Mesenchymal stem cell (in vitro differentiated cells and primary cell): ENCODE measurements at regions not wholly inside any gene's neighbourhood (a gene's known extent, or its start where the extent isn't known, plus 50 kb on each side); places are given as distances from the start of the nearest gene placed in this dataset.
A peak's percentile ranks its signal among the peaks of the same experiment; 100 is the strongest.

ENCODE experiments used
- DNase-seq: peaks from one replicate; pipeline ENCODE4 v3.0.0-alpha.2; 2013
- H2AFZ ChIP-seq: one replicate; pipeline ENCODE4 v1.6.1; 2013; ENCODE audit warnings: low read depth, mild to moderate bottlenecking, control low read depth, inconsistent platforms, low read length, moderate library complexity
- H2AK5ac ChIP-seq: 2 replicates; pipeline ENCODE4 v1.6.1; 2013; ENCODE audit warnings: low read length, moderate library complexity, mild to moderate bottlenecking, inconsistent platforms; ENCODE audit not compliant: severe bottlenecking
- H2BK120ac ChIP-seq: one replicate; pipeline ENCODE4 v1.6.1; 2013; ENCODE audit warnings: low read depth, mild to moderate bottlenecking, inconsistent platforms, low read length, moderate library complexity
- H2BK12ac ChIP-seq, 2 experiments: one replicate each; pipeline ENCODE4 v1.6.1; 2013; ENCODE audit warnings: inconsistent platforms in 2 of 2, low read length in 2 of 2, mild to moderate bottlenecking in 2 of 2, moderate library complexity in 2 of 2, control low read depth in 1 of 2
- H2BK15ac ChIP-seq: one replicate; pipeline ENCODE4 v1.6.1; 2013; ENCODE audit warnings: mild to moderate bottlenecking, low read depth, inconsistent platforms; ENCODE audit not compliant: poor library complexity, severe bottlenecking
- H2BK5ac ChIP-seq: 2 replicates; pipeline ENCODE4 v1.6.1; 2013; ENCODE audit warnings: low read depth, mild to moderate bottlenecking, low read length, control low read depth, inconsistent platforms; ENCODE audit not compliant: poor library complexity, severe bottlenecking
- H3K14ac ChIP-seq, 2 experiments: one replicate each; pipeline ENCODE4 v1.6.1; 2013; ENCODE audit warnings: inconsistent platforms in 2 of 2, low read length in 2 of 2, control low read depth in 1 of 2, mild to moderate bottlenecking in 1 of 2, moderate library complexity in 1 of 2
- H3K18ac ChIP-seq, 2 experiments: one replicate each; pipeline ENCODE4 v1.6.1; 2013; ENCODE audit warnings: inconsistent platforms in 2 of 2, low read length in 2 of 2, control low read depth in 1 of 2, low read depth in 1 of 2, mild to moderate bottlenecking in 1 of 2
- H3K23ac ChIP-seq, 2 experiments: one replicate each; pipeline ENCODE4 v1.6.1; 2013; ENCODE audit warnings: inconsistent platforms in 2 of 2, low read length in 2 of 2, mild to moderate bottlenecking in 2 of 2, moderate library complexity in 2 of 2, control low read depth in 1 of 2
- H3K27ac ChIP-seq: 2 replicates; pipeline ENCODE4 v1.5.1; 2013; ENCODE audit warnings: mild to moderate bottlenecking, moderate library complexity, low read length, control low read depth, inconsistent platforms; ENCODE audit not compliant: poor library complexity, severe bottlenecking
- H3K27me3 ChIP-seq, 2 experiments: 2 replicates each; pipeline versions ENCODE4 v1.6.1 to v1.7.0; 2013; ENCODE audit warnings: low read length in 2 of 2, mild to moderate bottlenecking in 2 of 2, moderate library complexity in 2 of 2, control low read depth in 1 of 2, inconsistent platforms in 1 of 2; ENCODE audit not compliant: control insufficient read depth in 1 of 2, insufficient read depth in 1 of 2
- H3K36me3 ChIP-seq, 2 experiments: 2 replicates each; pipeline versions ENCODE4 v1.6.1 to v1.7.0; 2013; ENCODE audit warnings: low read length in 2 of 2, control low read depth in 1 of 2, inconsistent platforms in 1 of 2, low read depth in 1 of 2, mild to moderate bottlenecking in 1 of 2; ENCODE audit not compliant: insufficient read depth in 2 of 2, control insufficient read depth in 1 of 2
- H3K4ac ChIP-seq, 2 experiments: one replicate each; pipeline ENCODE4 v1.6.1; 2013; ENCODE audit warnings: inconsistent platforms in 2 of 2, low read length in 2 of 2, mild to moderate bottlenecking in 2 of 2, moderate library complexity in 2 of 2, control low read depth in 1 of 2, low read depth in 1 of 2
- H3K4me1 ChIP-seq: 2 replicates; pipeline ENCODE4 v1.6.1; 2013; ENCODE audit warnings: low read depth, low read length, control low read depth; ENCODE audit not compliant: control insufficient read depth, insufficient read depth
- H3K4me2 ChIP-seq: 2 replicates; pipeline ENCODE4 v1.6.1; 2013; ENCODE audit warnings: low read length, mild to moderate bottlenecking, inconsistent platforms; ENCODE audit not compliant: poor library complexity, severe bottlenecking
- H3K4me3 ChIP-seq, 2 experiments: 2 replicates each; pipeline versions ENCODE4 v1.5.1 to v1.7.0; 2013; ENCODE audit warnings: low read length in 2 of 2, mild to moderate bottlenecking in 2 of 2, control low read depth in 1 of 2, low read depth in 1 of 2; ENCODE audit not compliant: insufficient read depth in 1 of 2
- H3K79me1 ChIP-seq: replicated peaks from 2 replicates; pipeline ENCODE4 v1.6.1; 2013; ENCODE audit warnings: mild to moderate bottlenecking, control low read depth, low read length, inconsistent platforms; ENCODE audit not compliant: poor library complexity, severe bottlenecking
- H3K9ac ChIP-seq: 2 replicates; pipeline ENCODE4 v1.7.0; 2013; ENCODE audit warnings: mild to moderate bottlenecking, low read length, moderate library complexity
- H3K9me3 ChIP-seq: 2 replicates; pipeline ENCODE4 v1.7.0; 2013; ENCODE audit warnings: mild to moderate bottlenecking, low read length; ENCODE audit not compliant: control insufficient read depth
- H4K8ac ChIP-seq: one replicate; pipeline ENCODE4 v1.6.1; 2013; ENCODE audit warnings: inconsistent platforms, mild to moderate bottlenecking, low read length, moderate library complexity
- H4K91ac ChIP-seq: one replicate; pipeline ENCODE4 v1.6.1; 2013; ENCODE audit warnings: mild to moderate bottlenecking, low read length, inconsistent platforms
- WGBS: methylation state at CpG from one replicate; pipeline ENCODE4 v1.1.7; 2013; ENCODE audit warnings: mixed read lengths; 5-methylcytosine and 5-hydroxymethylcytosine counted together

DNA sequence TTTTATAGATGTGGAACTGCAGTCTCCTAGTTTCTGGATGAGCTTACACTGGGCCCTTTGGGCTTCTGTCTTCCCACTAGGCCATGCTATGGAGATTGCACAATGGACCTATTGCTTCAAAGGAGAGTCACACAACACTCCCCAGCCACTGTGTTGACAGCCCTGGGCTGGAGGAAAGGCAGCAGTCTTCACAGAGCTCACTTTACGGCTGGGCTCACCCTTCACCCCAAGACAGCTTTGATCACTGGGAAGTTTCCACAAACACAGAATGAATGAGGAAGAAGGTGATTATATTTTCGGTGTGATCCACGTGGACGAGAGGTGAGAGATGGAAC is 92.7 kb upstream of the GDF10 start:
- no peak for DNase-seq
- Histone ChIP-seq H3K23ac (no peak overlapping the region), H2BK12ac (no peak overlapping the region), H3K18ac (no peak overlapping the region), H2BK5ac (no peak overlapping the region), H3K27ac (no peak overlapping the region), H3K4me1 (no peaks in the 10 kb centered on the region), H2AK5ac (no peak overlapping the region), H2AFZ (no peak overlapping the region), H2BK120ac (no peak overlapping the region), H3K14ac (no peak overlapping the region), H3K4ac (no peak overlapping the region), H3K27me3 (peaks cover 0 to 15% of the 10 kb centered on the region in 2 experiments), H4K8ac (no peak overlapping the region), H2BK15ac (no peak overlapping the region), H3K36me3 (no peaks in the 10 kb centered on the region), H3K9ac (no peak overlapping the region), H3K79me1 (no peaks in the 10 kb centered on the region), H4K91ac (no peak overlapping the region), H3K9me3 (peaks cover 3% of the 10 kb centered on the region), H3K4me2 (no peak overlapping the region), H3K4me3 (no peak overlapping the region)
- 70% methylated on average over 4 of the region's 4 CpGs for WGBS

DNA sequence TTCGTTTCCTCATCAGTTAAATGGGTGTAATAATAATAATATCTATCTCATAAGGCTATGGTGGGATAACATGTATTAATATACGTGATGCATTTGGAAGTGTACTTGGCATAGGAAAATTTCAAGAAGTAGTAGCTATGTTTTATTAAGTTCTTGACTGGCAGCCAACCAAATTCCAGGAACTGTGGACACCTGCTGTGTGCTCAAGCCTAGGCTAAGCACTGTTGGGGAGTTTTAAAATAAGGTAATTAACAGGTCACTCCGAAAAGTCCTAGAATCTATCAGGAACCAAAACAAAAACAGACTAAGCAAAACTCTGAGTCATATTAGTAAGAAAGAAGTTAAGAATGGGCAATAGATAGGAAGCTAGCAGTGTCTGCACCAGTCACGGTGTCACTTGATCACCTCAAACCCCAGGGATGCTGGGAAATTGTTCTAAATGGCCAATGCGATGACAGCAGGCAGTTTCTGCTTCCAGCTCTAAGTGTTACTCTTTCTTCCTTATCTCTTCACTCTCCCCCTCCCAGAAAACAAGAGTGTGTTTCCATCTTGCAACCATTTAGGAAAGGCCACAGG is 92.0 kb upstream of the GDF10 start:
- no peak overlapping the region for H2AFZ ChIP-seq
- peaks cover 6% of the 10 kb centered on the region for H3K9me3 ChIP-seq
- peak overlapping the region; percentile 3 for H3K27ac ChIP-seq
- H3K27me3 ChIP-seq, result peaks cover 0 to 15% of the 10 kb centered on the region in 2 experiments
- no peak for DNase-seq
- H3K23ac ChIP-seq, result no peak overlapping the region
- no peak overlapping the region for H3K9ac ChIP-seq
- H3K4me2 ChIP-seq, result no peak overlapping the region
- H2BK5ac ChIP-seq, result no peak overlapping the region
- no peak overlapping the region for H3K18ac ChIP-seq
- no peak overlapping the region for H2BK15ac ChIP-seq
- no peak overlapping the region for H3K4ac ChIP-seq
- no peaks in the 10 kb centered on the region for H3K36me3 ChIP-seq
- no peak overlapping the region for H2AK5ac ChIP-seq
- H3K4me3 ChIP-seq, result no peak overlapping the region
- 75% methylated on average over 3 of the region's 5 CpGs for WGBS
- no peak overlapping the region for H3K14ac ChIP-seq
- H3K79me1 ChIP-seq, result no peaks in the 10 kb centered on the region
- H2BK120ac ChIP-seq, result no peak overlapping the region
- H4K8ac ChIP-seq, result no peak overlapping the region
- H3K4me1 ChIP-seq, result no peaks in the 10 kb centered on the region
- no peak overlapping the region for H2BK12ac ChIP-seq
- H4K91ac ChIP-seq, result no peak overlapping the region

DNA sequence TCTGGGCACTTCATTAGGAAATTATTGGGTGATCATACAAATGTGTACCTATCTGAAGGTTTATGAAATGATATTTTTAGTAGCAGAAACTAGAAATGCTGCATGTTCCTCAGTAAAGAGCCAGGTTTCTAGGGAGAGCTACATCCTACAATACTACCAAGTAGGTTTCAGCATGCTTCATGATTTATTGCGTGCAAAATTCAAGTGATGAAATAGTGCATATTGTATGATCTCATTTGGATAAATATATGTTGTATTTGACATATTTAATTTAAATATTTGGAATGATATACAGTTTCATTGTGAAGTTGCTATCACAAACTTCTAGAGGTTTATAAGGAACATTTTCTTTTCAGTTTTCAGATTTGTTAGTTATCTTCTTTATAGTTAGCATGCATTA is 90.5 kb upstream of the GDF10 start:
- Histone ChIP-seq H3K4me2 (no peak overlapping the region), H3K4me1 (peaks cover under 1% of the 10 kb centered on the region), H3K4ac (no peak overlapping the region), H2AFZ (no peak overlapping the region), H3K9ac (no peak overlapping the region), H4K8ac (no peak overlapping the region), H3K4me3 (no peak overlapping the region), H2BK12ac (no peak overlapping the region), H3K27me3 (peaks cover 0 to 15% of the 10 kb centered on the region in 2 experiments), H2BK5ac (no peak overlapping the region), H2AK5ac (no peak overlapping the region), H3K18ac (no peak overlapping the region), H2BK120ac (no peak overlapping the region), H3K23ac (no peak overlapping the region), H2BK15ac (no peak overlapping the region), H3K27ac (no peak overlapping the region), H3K14ac (no peak overlapping the region), H3K79me1 (no peaks in the 10 kb centered on the region), H4K91ac (no peak overlapping the region), H3K36me3 (no peaks in the 10 kb centered on the region), H3K9me3 (peaks cover 6% of the 10 kb centered on the region)
- no CpG with 5 or more reads among the region's 1 CpG for WGBS
- no peak for DNase-seq

DNA sequence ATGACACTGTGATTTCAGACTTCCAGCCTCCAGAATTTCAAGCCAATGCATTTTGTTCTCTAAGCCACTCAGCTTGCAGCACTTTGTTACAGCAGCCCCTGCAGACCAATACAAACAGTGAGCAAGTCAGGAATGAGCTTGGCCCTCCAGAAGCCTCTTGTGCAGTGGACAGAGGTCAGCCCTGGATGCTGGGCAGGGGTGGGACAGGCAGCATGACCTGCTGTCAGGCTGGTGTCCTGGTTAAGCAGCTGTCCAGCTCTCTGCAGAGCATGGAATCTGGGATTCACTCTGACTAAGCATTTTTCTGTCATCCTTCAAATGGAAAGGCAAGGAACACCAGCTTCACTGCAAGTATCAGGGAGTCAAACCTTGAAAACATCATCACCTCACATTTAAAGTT is 85.5 kb upstream of the GDF10 start:
- no peak overlapping the region for H3K4ac ChIP-seq
- peaks cover 2% of the 10 kb centered on the region for H3K4me1 ChIP-seq
- H3K79me1 ChIP-seq, result no peaks in the 10 kb centered on the region
- H3K27me3 ChIP-seq, result peaks cover 0 to 7% of the 10 kb centered on the region in 2 experiments
- H3K9ac ChIP-seq, result no peak overlapping the region
- H4K91ac ChIP-seq, result no peak overlapping the region
- H2BK120ac ChIP-seq, result no peak overlapping the region
- H3K9me3 ChIP-seq, result peaks cover 6% of the 10 kb centered on the region
- H3K18ac ChIP-seq, result no peak overlapping the region
- H3K36me3 ChIP-seq, result no peaks in the 10 kb centered on the region
- H3K27ac ChIP-seq, result no peak overlapping the region
- DNase-seq, result no peak
- no peak overlapping the region for H3K4me3 ChIP-seq
- no peak overlapping the region for H2AK5ac ChIP-seq
- H4K8ac ChIP-seq, result no peak overlapping the region
- H3K14ac ChIP-seq, result no peak overlapping the region
- no peak overlapping the region for H2BK15ac ChIP-seq
- H3K4me2 ChIP-seq, result no peak overlapping the region
- H2BK5ac ChIP-seq, result no peak overlapping the region
- no peak overlapping the region for H2BK12ac ChIP-seq
- H2AFZ ChIP-seq, result no peak overlapping the region
- H3K23ac ChIP-seq, result no peak overlapping the region
